Stomach smooth muscle (tissue), 2 donors: ENCODE measurements at regions not wholly inside any gene's neighbourhood (a gene's known extent, or its start where the extent isn't known, plus 50 kb on each side); places are given as distances from the start of the nearest gene placed in this dataset.

Experiments used
- H3K27ac ChIP-seq: one replicate; pipeline ENCODE4 v1.7.0; 2013; ENCODE audit warnings: mild to moderate bottlenecking, low read length, inconsistent platforms
- H3K27me3 ChIP-seq, 2 donors: one replicate each; pipeline ENCODE4 v1.7.0; 2013; ENCODE audit warnings: low read length in 2 of 2; ENCODE audit not compliant: insufficient read depth in 2 of 2, control insufficient read depth in 1 of 2
- H3K36me3 ChIP-seq, 2 donors: one replicate each; pipeline ENCODE4 v1.7.0; 2013; ENCODE audit warnings: low read length in 2 of 2; ENCODE audit not compliant: control insufficient read depth in 2 of 2, insufficient read depth in 2 of 2
- H3K4me1 ChIP-seq: one replicate; pipeline ENCODE4 v1.7.0; 2013; ENCODE audit warnings: low read length; ENCODE audit not compliant: control insufficient read depth, insufficient read depth
- H3K4me3 ChIP-seq, 2 donors: one replicate each; pipeline ENCODE4 v1.7.0; 2013; ENCODE audit warnings: low read length in 2 of 2
- H3K9ac ChIP-seq, 2 donors: one replicate each; pipeline ENCODE4 v1.7.0; 2013; ENCODE audit warnings: low read length in 2 of 2, mild to moderate bottlenecking in 1 of 2
- H3K9me3 ChIP-seq, 2 donors: one replicate each; pipeline ENCODE4 v1.7.0; 2013; ENCODE audit warnings: low read length in 2 of 2; ENCODE audit not compliant: control insufficient read depth in 2 of 2
- donor health status: healthy.
- donor health status: Pancreatic carcinoma.

- H3K4me1 ChIP-seq, result no peaks in the 10 kb centered on the region
- H3K9ac ChIP-seq, result no peak overlapping the region
- H3K36me3 ChIP-seq, result no peaks in the 10 kb centered on the region
- H3K9me3 ChIP-seq, result no peaks in the 10 kb centered on the region
- no peak overlapping the region for H3K27ac ChIP-seq
- no peak overlapping the region for H3K4me3 ChIP-seq
- no peaks in the 10 kb centered on the region for H3K27me3 ChIP-seq
These were observed 430.7 kb upstream of the ADAMTS5 start for GRCh38 chr21:27397578-27397977.

GRCh38 chr21:27393726-27394125, 426.8 kb upstream of the ADAMTS5 start:
- Histone ChIP-seq H3K27me3 (no peaks in the 10 kb centered on the region), H3K27ac (no peak overlapping the region), H3K4me3 (no peak overlapping the region), H3K9me3 (no peaks in the 10 kb centered on the region), H3K9ac (no peak overlapping the region), H3K36me3 (no peaks in the 10 kb centered on the region), H3K4me1 (no peaks in the 10 kb centered on the region)

GRCh38 chr21:27391990-27392389, 425.1 kb upstream of the ADAMTS5 start:
- Histone ChIP-seq H3K36me3 (no peaks in the 10 kb centered on the region), H3K27ac (no peak overlapping the region), H3K9me3 (no peaks in the 10 kb centered on the region), H3K9ac (no peak overlapping the region), H3K27me3 (no peaks in the 10 kb centered on the region), H3K4me1 (no peaks in the 10 kb centered on the region), H3K4me3 (no peak overlapping the region)

- no peaks in the 10 kb centered on the region for H3K4me1 ChIP-seq
- H3K9me3 ChIP-seq, result no peaks in the 10 kb centered on the region
- no peak overlapping the region for H3K4me3 ChIP-seq
- no peak overlapping the region for H3K9ac ChIP-seq
- no peak overlapping the region for H3K27ac ChIP-seq
- no peaks in the 10 kb centered on the region for H3K36me3 ChIP-seq
- no peaks in the 10 kb centered on the region for H3K27me3 ChIP-seq
These were observed 423.5 kb upstream of the ADAMTS5 start for GRCh38 chr21:27390384-27390783.

- Histone ChIP-seq H3K36me3 (no peaks in the 10 kb centered on the region), H3K9ac (no peak overlapping the region), H3K27me3 (no peaks in the 10 kb centered on the region), H3K9me3 (no peaks in the 10 kb centered on the region), H3K4me3 (no peak overlapping the region), H3K27ac (no peak overlapping the region), H3K4me1 (no peaks in the 10 kb centered on the region)
These were observed 421.9 kb upstream of the ADAMTS5 start for GRCh38 chr21:27388825-27389224.

GRCh38 chr21:27382404-27382803, 415.5 kb upstream of the ADAMTS5 start:
- Histone ChIP-seq H3K4me1 (no peaks in the 10 kb centered on the region), H3K4me3 (no peak overlapping the region), H3K9me3 (no peaks in the 10 kb centered on the region), H3K27ac (no peak overlapping the region), H3K36me3 (no peaks in the 10 kb centered on the region), H3K9ac (no peak overlapping the region), H3K27me3 (no peaks in the 10 kb centered on the region)

GRCh38 chr21:27380303-27380702, 413.4 kb upstream of the ADAMTS5 start:
- Histone ChIP-seq H3K36me3 (no peaks in the 10 kb centered on the region), H3K27ac (no peak overlapping the region), H3K4me1 (no peaks in the 10 kb centered on the region), H3K4me3 (no peak overlapping the region), H3K9me3 (no peaks in the 10 kb centered on the region), H3K9ac (no peak overlapping the region), H3K27me3 (no peaks in the 10 kb centered on the region)

GRCh38 chr21:27379354-27379753, 412.5 kb upstream of the ADAMTS5 start:
- H3K4me3 ChIP-seq, result no peak overlapping the region
- no peaks in the 10 kb centered on the region for H3K9me3 ChIP-seq
- H3K27ac ChIP-seq, result no peak overlapping the region
- H3K9ac ChIP-seq, result no peak overlapping the region
- H3K36me3 ChIP-seq, result no peaks in the 10 kb centered on the region
- H3K27me3 ChIP-seq, result no peaks in the 10 kb centered on the region
- H3K4me1 ChIP-seq, result no peaks in the 10 kb centered on the region

- Histone ChIP-seq H3K27ac (no peak overlapping the region), H3K4me3 (no peak overlapping the region), H3K9ac (no peak overlapping the region), H3K27me3 (no peaks in the 10 kb centered on the region), H3K4me1 (no peaks in the 10 kb centered on the region), H3K9me3 (no peaks in the 10 kb centered on the region), H3K36me3 (no peaks in the 10 kb centered on the region)
These were observed 405.5 kb upstream of the ADAMTS5 start for GRCh38 chr21:27372381-27372780.

GRCh38 chr21:27371975-27372331, 405.1 kb upstream of the ADAMTS5 start:
- H3K36me3 ChIP-seq, result no peaks in the 10 kb centered on the region

GRCh38 chr21:27371115-27371974, 404.5 kb upstream of the ADAMTS5 start:
- H3K27me3 ChIP-seq, result no peaks in the 10 kb centered on the region
- no peaks in the 10 kb centered on the region for H3K4me1 ChIP-seq
- H3K36me3 ChIP-seq, result no peaks in the 10 kb centered on the region
- no peaks in the 10 kb centered on the region for H3K9me3 ChIP-seq
- H3K4me3 ChIP-seq, result no peak overlapping the region
- no peak overlapping the region for H3K9ac ChIP-seq
- no peak overlapping the region for H3K27ac ChIP-seq

More at GRCh38 chr21:27371975-27372331, 405.1 kb upstream of the ADAMTS5 start:
- no peak overlapping the region for H3K27ac ChIP-seq
- no peaks in the 10 kb centered on the region for H3K9me3 ChIP-seq
- no peaks in the 10 kb centered on the region for H3K4me1 ChIP-seq
- no peak overlapping the region for H3K4me3 ChIP-seq
- H3K9ac ChIP-seq, result no peak overlapping the region
- H3K27me3 ChIP-seq, result no peaks in the 10 kb centered on the region
